Neural cell (in vitro differentiated cells): ENCODE measurements at regions not wholly inside any gene's neighbourhood (a gene's known extent, or its start where the extent isn't known, plus 50 kb on each side); places are given as distances from the start of the nearest gene placed in this dataset.

Source experiments
- H2AFZ ChIP-seq: fragments of 200-600, 300-800 bp; sonication (generic), shearing (Covaris generic); 2 replicates; pipeline ENCODE4 v1.6.0; 2014; ENCODE audit warnings: low read depth, mild to moderate bottlenecking, antibody characterized with exemption, low read length, moderate library complexity
- H3F3A ChIP-seq: fragments of 200-600 bp; shearing (Covaris generic); 2 replicates; pipeline ENCODE4 v1.6.1; 2016; ENCODE audit warnings: mild to moderate bottlenecking, moderate library complexity, mixed read lengths, antibody characterized with exemption, low read length; ENCODE audit not compliant: insufficient read depth, poor library complexity, severe bottlenecking
- H3K27ac ChIP-seq: fragments of 200-600, 300-800 bp; sonication (generic), shearing (Covaris generic); 2 replicates; pipeline ENCODE4 v1.5.1; 2014; ENCODE audit warnings: mild to moderate bottlenecking, low read length, moderate library complexity
- H3K27me3 ChIP-seq: fragments of 300-800, 200-600 bp; sonication (generic), shearing (Covaris generic); 2 replicates; pipeline ENCODE4 v1.6.0; 2014; ENCODE audit warnings: mild to moderate bottlenecking, low read depth, low read length, moderate library complexity; ENCODE audit not compliant: insufficient read depth
- H3K36me3 ChIP-seq: fragments of 300-800, 200-600 bp; sonication (generic), shearing (Covaris generic); 2 replicates; pipeline ENCODE4 v1.5.1; 2014; ENCODE audit warnings: mild to moderate bottlenecking, antibody characterized with exemption, low read length, moderate library complexity; ENCODE audit not compliant: insufficient read depth
- H3K4me2 ChIP-seq: fragments of 300-800, 200-600 bp; sonication (generic), shearing (Covaris generic); 2 replicates; pipeline ENCODE4 v1.6.0; 2014; ENCODE audit warnings: mild to moderate bottlenecking, low read length
- H3K4me3 ChIP-seq: fragments of 300-800, 200-600 bp; sonication (generic), shearing (Covaris generic); 2 replicates; pipeline ENCODE4 v1.5.1; 2014; ENCODE audit warnings: mild to moderate bottlenecking, low read length, moderate library complexity
- H3K79me2 ChIP-seq: fragments of 200-600 bp; shearing (Covaris generic); replicated peaks from 2 replicates; pipeline ENCODE4 v1.6.0; 2014; ENCODE audit warnings: mild to moderate bottlenecking, low read length, moderate library complexity; ENCODE audit not compliant: insufficient read depth
- H3K9ac ChIP-seq: fragments of 300-800, 200-600 bp; sonication (generic), shearing (Covaris generic); 2 replicates; pipeline ENCODE4 v1.6.1; 2016; ENCODE audit warnings: mild to moderate bottlenecking, low read length, mixed read lengths
- H3K9me2 ChIP-seq: fragments of 200-600 bp; shearing (Covaris generic); 2 replicates; pipeline ENCODE4 v1.6.1; 2016; ENCODE audit warnings: mild to moderate bottlenecking, low read length, mixed read lengths; ENCODE audit not compliant: insufficient read depth
- H3K9me3 ChIP-seq: fragments of 200-600, 300-800 bp; sonication (generic), shearing (Covaris generic); 2 replicates; pipeline ENCODE4 v1.6.1; 2016; ENCODE audit warnings: mild to moderate bottlenecking, mixed run types, low read length, moderate library complexity, mixed read lengths
- H4K20me1 ChIP-seq: fragments of 200-600 bp; shearing (Covaris generic); 2 replicates; pipeline ENCODE4 v1.6.1; 2016; ENCODE audit warnings: mild to moderate bottlenecking, mixed run types; ENCODE audit not compliant: insufficient read depth
- CTCF ChIP-seq: fragments of 450-650 bp; IDR thresholded peaks from 2 replicates; pipeline ENCODE4 v1.5.1; 2014; ENCODE audit warnings: antibody characterized with exemption, mild to moderate bottlenecking, moderate library complexity; ENCODE audit not compliant: poor library complexity, severe bottlenecking
- EP300 ChIP-seq: fragments of 450-650 bp; conservative IDR thresholded peaks from 2 replicates; pipeline ENCODE4 v1.6.1; 2014; ENCODE audit warnings: antibody characterized with exemption, mild to moderate bottlenecking, moderate library complexity; ENCODE audit not compliant: poor library complexity, severe bottlenecking
- EZH2 ChIP-seq: fragments of 200-600, 300-800 bp; shearing (Covaris generic), sonication (generic); IDR thresholded peaks from 2 replicates; pipeline ENCODE4 v1.6.1; 2014; ENCODE audit warnings: antibody characterized with exemption, low read length, borderline replicate concordance, mild to moderate bottlenecking; ENCODE audit not compliant: insufficient read depth, poor library complexity, severe bottlenecking
- MXI1 ChIP-seq: fragments of 450-650 bp; conservative IDR thresholded peaks from 2 replicates; pipeline ENCODE4 v1.6.1; 2014; ENCODE audit warnings: antibody characterized with exemption, mild to moderate bottlenecking; ENCODE audit not compliant: poor library complexity, severe bottlenecking
- POLR2AphosphoS5 ChIP-seq: IDR thresholded peaks from 2 replicates; pipeline ENCODE4 v1.6.1; 2012
- RAD21 ChIP-seq: fragments of 450-650 bp; conservative IDR thresholded peaks from 2 replicates; pipeline ENCODE4 v1.6.1; 2014; ENCODE audit warnings: antibody characterized with exemption, mild to moderate bottlenecking, moderate library complexity
- REST ChIP-seq: IDR thresholded peaks from 2 replicates; pipeline ENCODE4 v1.6.1; 2012; ENCODE audit warnings: borderline replicate concordance
- SMC3 ChIP-seq: fragments of 450-650 bp; conservative IDR thresholded peaks from 2 replicates; pipeline ENCODE4 v1.6.1; 2014; ENCODE audit warnings: antibody characterized with exemption, mild to moderate bottlenecking, moderate library complexity; ENCODE audit not compliant: poor library complexity
- TAF1 ChIP-seq: IDR thresholded peaks from 2 replicates; pipeline ENCODE4 v1.6.1; 2012; ENCODE audit warnings: low read depth

GRCh38 chr7:28309704-28310459 lies 102.4 kb upstream of the CREB5 start:
- Histone ChIP-seq H3K9me2 (no peaks in the 10 kb centered on the region), H3K9ac (no peak overlapping the region), H3K4me3 (no peak overlapping the region), H3K79me2 (no peaks in the 10 kb centered on the region), H3K27me3 (no peaks in the 10 kb centered on the region), H3K9me3 (no peaks in the 10 kb centered on the region), H3K27ac (no peak overlapping the region), H3K4me2 (no peak overlapping the region), H3K36me3 (no peaks in the 10 kb centered on the region), H4K20me1 (no peaks in the 10 kb centered on the region), H3F3A (no peaks in the 10 kb centered on the region), H2AFZ (no peak overlapping the region)
- TF ChIP-seq REST: no peak
- TF ChIP-seq MXI1: no peak
- no peak for TF ChIP-seq POLR2AphosphoS5
- no peak for TF ChIP-seq CTCF
- no peak for TF ChIP-seq RAD21
- no peak for TF ChIP-seq EZH2
- TF ChIP-seq TAF1: no peak
- TF ChIP-seq SMC3: no peak
- no peak for TF ChIP-seq EP300

- Histone ChIP-seq H3K27me3 (no peaks in the 10 kb centered on the region), H3K9me3 (no peaks in the 10 kb centered on the region), H3K9me2 (no peaks in the 10 kb centered on the region), H3F3A (no peaks in the 10 kb centered on the region), H3K27ac (no peak overlapping the region), H3K36me3 (no peaks in the 10 kb centered on the region), H3K4me2 (no peak overlapping the region), H3K4me3 (no peak overlapping the region), H2AFZ (no peak overlapping the region), H4K20me1 (no peaks in the 10 kb centered on the region), H3K9ac (no peak overlapping the region), H3K79me2 (no peaks in the 10 kb centered on the region)
- TF ChIP-seq MXI1 (no peak), TAF1 (no peak), CTCF (no peak), RAD21 (no peak), EP300 (no peak), REST (no peak), SMC3 (no peak), EZH2 (no peak), POLR2AphosphoS5 (no peak)
These were observed 101.9 kb upstream of the CREB5 start for GRCh38 chr7:28310460-28310848.
